Kidney tubule cell (primary cell): ENCODE measurements at regions not wholly inside any gene's neighbourhood (a gene's known extent, or its start where the extent isn't known, plus 50 kb on each side); places are given as distances from the start of the nearest gene placed in this dataset.
"Not testable (repeated sequence)": the region's sequence is repeated elsewhere in the genome, so short reads cannot be mapped to it uniquely, and the experiment has no call there.

ENCODE experiments used
- DNase-seq: peaks from one replicate; pipeline ENCODE4 v3.0.0-alpha.2; 2018; ENCODE audit warnings: low spot score

- DNase-seq: no peak
Measured at GRCh38 chr6:66278115-66278514, 571.1 kb upstream of the EYS start.

DNA sequence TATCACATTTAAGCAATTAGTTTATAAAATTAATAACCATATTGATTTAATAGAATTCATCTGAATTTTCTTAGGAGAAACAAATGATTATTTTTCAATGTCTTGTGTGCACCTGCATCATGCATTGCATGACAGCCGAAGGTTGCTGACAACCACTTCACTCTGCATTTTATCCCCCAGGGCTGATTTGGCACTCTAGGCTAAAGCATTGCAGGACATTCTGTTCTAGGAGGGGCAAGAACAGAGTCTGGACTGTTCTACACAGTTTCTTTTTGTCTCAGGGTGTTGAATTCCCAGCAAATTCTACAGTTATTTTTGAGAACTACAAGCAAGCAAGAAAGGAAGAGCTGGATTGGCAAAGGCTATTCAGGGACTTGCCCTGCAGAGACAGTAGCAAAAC is 570.4 kb upstream of the EYS start:
- no peak for DNase-seq

DNA sequence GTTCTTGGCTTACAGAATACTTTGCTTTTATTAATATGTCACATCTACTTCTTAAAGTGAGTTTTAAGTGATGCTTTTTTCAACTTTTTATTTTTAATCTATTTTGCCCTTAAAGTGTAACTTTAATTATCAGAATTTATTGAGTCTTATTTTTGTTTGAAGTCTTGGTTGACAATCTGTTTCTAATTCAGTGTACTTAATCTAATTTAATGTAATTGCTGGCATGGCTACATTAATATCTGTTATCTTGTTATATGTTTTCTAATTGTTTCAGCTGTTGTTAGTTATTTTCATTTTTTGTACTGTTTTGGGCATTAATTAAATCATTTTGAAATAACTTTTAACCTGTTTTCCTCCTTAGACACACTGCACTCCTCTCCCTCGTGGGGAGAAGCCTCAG is 558.7 kb upstream of the EYS start:
- DNase-seq: no peak

- DNase-seq: no peak
Measured at GRCh38 chr6:66264376-66264775, 557.4 kb upstream of the EYS start.

- DNase-seq: not testable (repeated sequence)
Measured at GRCh38 chr6:66258731-66259487, 551.9 kb upstream of the EYS start.

GRCh38 chr6:66245231-66245630 is 538.2 kb upstream of the EYS start:
- DNase-seq: no peak

DNA sequence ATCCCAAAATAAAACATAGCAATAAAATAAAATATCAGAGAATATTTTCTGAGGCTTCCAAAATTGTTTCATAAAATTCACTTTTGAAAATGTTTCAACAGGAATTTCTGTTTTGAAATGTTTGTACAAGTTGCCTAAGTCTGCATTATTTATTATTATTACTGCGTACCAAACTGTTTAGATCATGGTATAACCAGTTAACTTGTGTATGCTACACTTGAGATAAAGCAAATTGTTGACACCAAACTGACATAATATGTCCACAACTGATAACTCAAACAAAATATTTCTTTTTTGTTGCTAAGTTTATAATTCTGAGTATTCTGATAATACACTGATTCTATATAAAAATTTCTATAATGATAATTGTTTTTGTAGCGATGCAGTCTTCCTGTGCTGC is 531.8 kb upstream of the EYS start:
- DNase-seq: no peak

- DNase-seq: no peak
Measured at GRCh38 chr6:66232890-66233289, 525.9 kb upstream of the EYS start.

GRCh38 chr6:66230591-66230990 is 523.6 kb upstream of the EYS start:
- no peak for DNase-seq

GRCh38 chr6:66226109-66226508 is 519.1 kb upstream of the EYS start:
- DNase-seq: no peak

GRCh38 chr6:66210964-66211363 is 503.9 kb upstream of the EYS start:
- DNase-seq: no peak

DNA sequence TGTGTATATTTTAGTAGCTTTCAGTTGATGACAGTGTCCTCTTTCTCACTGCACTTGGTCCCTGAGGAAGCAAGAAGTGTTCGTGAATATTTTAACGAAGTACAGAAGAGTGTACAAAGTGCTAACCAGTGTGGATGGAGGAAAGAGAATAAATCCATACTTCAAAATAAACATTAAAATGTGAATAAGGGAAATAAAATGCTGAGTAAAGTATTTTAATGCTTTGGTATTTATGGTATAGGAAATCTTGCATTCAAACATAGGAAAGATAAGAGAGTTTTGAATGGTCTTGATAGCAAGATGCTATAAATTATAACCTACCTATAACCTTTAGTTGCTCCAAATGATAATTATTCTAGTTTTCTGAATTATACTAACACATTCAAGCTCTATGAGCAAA is 493.4 kb upstream of the EYS start:
- DNase-seq: no peak

DNA sequence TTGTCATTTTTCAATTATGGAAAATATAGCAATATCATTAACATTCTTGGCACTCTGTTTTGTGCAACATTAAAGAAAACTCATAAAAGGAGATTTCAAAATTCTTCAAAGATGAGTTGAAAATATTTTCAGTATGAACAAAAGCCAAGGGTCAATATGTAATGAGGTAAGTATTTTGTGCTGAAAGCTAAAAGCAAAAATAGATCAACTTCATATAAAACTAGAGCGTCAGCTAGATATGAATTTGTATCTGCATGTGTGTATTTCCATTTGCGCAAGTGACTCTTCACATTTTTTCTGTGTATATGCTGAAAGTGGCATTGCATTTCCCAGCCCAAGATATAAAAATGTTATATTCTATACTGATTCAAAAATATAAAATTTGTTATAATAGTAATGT is 492.1 kb upstream of the EYS start:
- DNase-seq: no peak

- DNase-seq: no peak
Measured at GRCh38 chr6:66198062-66198624, 491.1 kb upstream of the EYS start.

- no peak for DNase-seq
Measured at GRCh38 chr6:66190858-66191257, 483.8 kb upstream of the EYS start.

GRCh38 chr6:66189915-66190314 is 482.9 kb upstream of the EYS start:
- no peak for DNase-seq

GRCh38 chr6:66186756-66187155 is 479.7 kb upstream of the EYS start:
- no peak for DNase-seq

DNA sequence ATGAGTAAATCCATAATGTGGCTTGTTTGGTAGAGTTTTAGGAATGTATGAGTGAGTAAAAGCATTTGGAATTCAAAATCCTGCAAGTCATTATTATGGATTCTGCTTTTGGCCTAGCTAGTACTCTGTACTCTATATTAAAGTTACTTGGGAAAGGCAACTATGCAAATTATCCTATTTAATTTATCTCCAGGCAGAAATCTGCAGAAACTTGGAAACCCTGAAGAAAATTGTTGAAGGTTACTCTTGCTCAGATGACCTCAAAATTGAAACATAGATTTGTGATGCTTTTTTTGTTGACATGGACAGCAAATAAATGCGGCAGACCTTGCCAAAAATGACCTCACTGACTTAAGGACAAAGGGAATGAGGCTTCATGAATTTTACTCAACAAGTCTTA is 477.1 kb upstream of the EYS start:
- no peak for DNase-seq

DNA sequence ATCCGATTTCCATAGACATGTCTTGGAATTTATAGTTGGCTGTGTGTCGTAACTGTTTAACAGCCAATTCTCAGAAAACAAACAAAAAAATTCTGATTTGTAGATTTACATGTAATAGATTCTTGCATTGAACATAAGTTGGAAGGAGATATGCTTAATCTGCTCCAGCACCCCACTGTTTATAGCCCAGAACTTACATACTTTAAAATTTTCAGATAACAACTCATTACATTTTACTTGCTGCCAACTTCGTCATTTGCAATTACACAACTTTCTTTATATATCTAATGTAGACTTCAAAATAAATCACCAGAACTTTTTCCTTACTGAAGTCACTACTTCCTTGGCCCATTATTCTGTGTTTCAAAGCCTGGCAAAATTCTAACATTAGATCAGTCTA is 472.3 kb upstream of the EYS start:
- no peak for DNase-seq

DNA sequence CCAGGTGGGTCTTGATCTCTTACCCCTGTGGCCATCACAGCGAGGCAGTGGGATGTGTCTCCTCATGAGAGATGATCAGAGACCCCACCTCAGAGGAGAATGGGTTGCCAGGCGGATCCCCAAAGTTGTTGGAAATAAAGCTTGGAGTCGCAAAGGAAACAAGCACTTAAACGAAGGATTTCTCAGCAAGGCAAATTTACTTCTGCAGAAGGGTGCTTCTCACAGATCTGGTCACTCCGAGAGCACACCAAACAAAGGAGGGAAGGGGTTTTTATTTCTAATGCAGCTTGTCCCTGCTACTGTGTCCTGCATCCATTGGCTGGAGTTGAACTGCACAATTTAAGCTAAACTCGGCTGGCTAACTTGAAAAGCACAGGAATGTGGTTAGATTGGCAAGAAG is 466.6 kb upstream of the EYS start:
- no peak for DNase-seq

DNA sequence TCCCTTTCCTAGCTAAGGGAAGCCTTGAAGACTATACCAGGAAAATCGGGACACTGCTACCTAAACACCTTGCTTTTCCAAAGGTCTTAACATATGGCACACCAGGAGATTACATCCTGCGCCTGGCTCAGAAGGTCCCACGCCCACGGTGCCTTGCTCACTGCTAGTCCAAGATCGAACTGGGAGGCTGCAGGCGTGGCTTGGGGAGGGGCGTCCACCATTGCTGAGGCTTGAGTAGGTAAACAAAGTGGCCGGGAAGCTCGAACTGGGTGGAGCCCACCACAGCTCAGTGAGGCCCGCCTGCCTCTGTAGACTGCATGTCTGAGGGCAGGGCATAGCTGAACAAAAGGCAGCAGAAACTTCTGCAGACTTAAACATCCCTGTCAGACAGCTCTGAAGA is 459.7 kb upstream of the EYS start:
- DNase-seq: not testable (repeated sequence)

DNA sequence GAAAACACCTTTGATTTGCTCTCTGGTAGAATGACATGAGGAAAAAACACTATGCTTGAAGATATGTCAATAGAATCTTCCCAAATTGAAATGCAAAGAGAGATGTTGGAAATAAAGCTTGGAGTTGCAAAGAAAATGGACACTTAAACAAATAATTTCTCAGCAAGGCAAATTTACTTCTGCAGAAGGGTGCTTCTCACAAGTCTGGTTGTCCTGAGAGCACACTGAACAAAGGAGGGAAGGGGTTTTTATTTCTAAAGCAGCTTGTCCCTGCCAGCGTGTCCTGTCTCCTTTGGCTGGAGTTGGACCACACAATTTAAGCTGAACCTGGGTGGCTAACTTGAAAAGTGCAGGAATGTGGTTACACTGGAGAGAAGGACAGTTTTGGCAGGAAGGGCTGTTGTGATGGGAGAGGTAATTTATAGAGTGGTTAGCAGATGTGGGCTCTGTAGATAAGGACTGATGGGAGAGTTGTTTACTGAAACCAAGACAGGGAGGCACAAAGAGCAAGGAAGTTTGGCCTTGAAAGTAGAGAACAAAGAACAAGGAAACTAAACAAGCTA is 454.6 kb upstream of the EYS start:
- DNase-seq: no peak

GRCh38 chr6:66159937-66160336 is 452.9 kb upstream of the EYS start:
- no peak for DNase-seq

DNA sequence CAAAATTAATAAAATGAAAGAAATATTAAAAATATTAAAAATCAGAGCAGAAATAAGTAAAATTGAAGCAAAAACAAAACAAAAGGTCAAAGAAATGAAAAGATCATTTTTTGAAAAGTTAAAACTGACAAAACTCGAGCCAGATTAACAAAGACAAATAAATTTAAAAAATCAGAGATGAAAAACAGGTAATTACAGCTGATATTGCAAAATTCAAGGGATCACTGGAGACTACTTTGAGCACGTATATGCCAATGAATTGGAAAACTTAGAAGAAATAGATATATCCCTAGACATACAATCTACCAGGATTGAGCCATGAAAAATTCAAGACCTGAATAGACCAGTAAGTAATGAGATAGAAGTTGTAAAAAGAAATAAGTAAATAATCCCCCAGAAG is 446.2 kb upstream of the EYS start:
- no peak for DNase-seq
